Progenitor cell of endocrine pancreas (in vitro differentiated cells): ENCODE measurements at regions not wholly inside any gene's neighbourhood (a gene's known extent, or its start where the extent isn't known, plus 50 kb on each side); places are given as distances from the start of the nearest gene placed in this dataset.

Experiments
- DNase-seq: peaks from one replicate; pipeline ENCODE4 v3.0.0; 2021; ENCODE audit warnings: low spot score; ENCODE audit not compliant: unreplicated experiment
- H3K27ac Mint-ChIP-seq: 2 replicates; pipeline ENCODE4 v1.8.0; 2021; ENCODE audit warnings: mild to moderate bottlenecking, moderate library complexity, mixed read lengths
- H3K27me3 Mint-ChIP-seq: 2 replicates; pipeline ENCODE4 v1.8.0; 2021; ENCODE audit warnings: mixed read lengths
- H3K36me3 Mint-ChIP-seq: 2 replicates; pipeline ENCODE4 v1.8.0; 2022; ENCODE audit warnings: mixed read lengths; ENCODE audit not compliant: insufficient read depth
- H3K4me1 Mint-ChIP-seq: 2 replicates; pipeline ENCODE4 v1.8.0; 2021; ENCODE audit warnings: low read depth, mixed read lengths
- H3K4me3 Mint-ChIP-seq: 2 replicates; pipeline ENCODE4 v1.8.0; 2021; ENCODE audit warnings: low read depth, mild to moderate bottlenecking, moderate library complexity, mixed read lengths
- H3K9me3 Mint-ChIP-seq: 2 replicates; pipeline ENCODE4 v1.8.0; 2021; ENCODE audit warnings: low read depth, mixed read lengths
- TF ChIP-seq, protein P1 (sequence below): fragments of 200-600 bp; sonication (generic); IDR thresholded peaks from one replicate; pipeline ENCODE4 v1.5.0; 2021; ENCODE audit warnings: antibody characterized with exemption, mild to moderate bottlenecking; ENCODE audit not compliant: unreplicated experiment

DNA sequence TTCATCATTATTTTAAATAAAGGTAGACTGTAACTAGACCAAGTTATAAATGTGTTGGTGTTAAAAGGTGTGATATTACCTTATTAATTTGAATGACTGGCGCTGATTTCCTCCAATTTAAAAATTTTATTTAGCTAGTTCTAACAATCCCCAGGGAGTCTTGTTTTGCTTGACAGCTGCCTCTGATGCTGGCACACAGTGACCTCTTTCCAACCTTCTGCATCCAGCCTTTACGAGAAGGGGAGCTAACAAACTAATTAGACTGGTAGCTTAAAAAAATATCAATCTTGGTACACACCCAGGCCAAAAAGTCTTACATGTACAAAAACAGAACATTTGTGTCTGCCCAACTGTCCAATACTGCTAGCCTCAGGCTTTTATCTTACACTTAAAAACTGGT is 51.8 kb upstream of the ENPEP start:
- no peak overlapping the region for H3K4me3 Mint-ChIP-seq
- peaks cover 3% of the 10 kb centered on the region for H3K4me1 Mint-ChIP-seq
- TF ChIP-seq, protein P1, sequence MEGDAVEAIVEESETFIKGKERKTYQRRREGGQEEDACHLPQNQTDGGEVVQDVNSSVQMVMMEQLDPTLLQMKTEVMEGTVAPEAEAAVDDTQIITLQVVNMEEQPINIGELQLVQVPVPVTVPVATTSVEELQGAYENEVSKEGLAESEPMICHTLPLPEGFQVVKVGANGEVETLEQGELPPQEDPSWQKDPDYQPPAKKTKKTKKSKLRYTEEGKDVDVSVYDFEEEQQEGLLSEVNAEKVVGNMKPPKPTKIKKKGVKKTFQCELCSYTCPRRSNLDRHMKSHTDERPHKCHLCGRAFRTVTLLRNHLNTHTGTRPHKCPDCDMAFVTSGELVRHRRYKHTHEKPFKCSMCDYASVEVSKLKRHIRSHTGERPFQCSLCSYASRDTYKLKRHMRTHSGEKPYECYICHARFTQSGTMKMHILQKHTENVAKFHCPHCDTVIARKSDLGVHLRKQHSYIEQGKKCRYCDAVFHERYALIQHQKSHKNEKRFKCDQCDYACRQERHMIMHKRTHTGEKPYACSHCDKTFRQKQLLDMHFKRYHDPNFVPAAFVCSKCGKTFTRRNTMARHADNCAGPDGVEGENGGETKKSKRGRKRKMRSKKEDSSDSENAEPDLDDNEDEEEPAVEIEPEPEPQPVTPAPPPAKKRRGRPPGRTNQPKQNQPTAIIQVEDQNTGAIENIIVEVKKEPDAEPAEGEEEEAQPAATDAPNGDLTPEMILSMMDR, result no peak
- H3K27me3 Mint-ChIP-seq, result no peaks in the 10 kb centered on the region
- peaks cover 25% of the 10 kb centered on the region for H3K9me3 Mint-ChIP-seq
- H3K27ac Mint-ChIP-seq, result no peak overlapping the region
- no peak for DNase-seq
- H3K36me3 Mint-ChIP-seq, result peaks cover under 1% of the 10 kb centered on the region

DNA sequence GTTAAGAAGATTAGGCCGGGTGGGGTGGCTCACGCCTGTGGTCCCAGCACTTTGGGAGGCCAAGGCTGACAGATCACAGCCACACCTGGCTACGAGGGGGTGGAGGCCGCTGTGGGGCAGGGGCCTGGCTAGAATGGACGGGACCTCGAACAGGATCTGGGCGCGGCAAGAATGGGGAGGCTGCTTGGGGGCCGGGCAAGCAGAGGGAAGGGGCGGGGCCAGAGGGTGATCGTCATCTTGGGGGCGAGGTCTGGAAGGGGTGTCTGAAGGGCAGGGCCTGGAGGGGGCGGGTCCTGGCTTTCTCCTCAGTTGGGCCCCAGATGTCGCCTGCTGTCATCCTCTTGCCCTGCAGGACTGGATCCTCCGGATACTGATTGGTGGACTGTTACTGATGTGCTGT is 57.3 kb upstream of the ENPEP start:
- Mint-ChIP-seq H3K36me3 (peaks cover 5% of the 10 kb centered on the region), H3K4me1 (peaks cover under 1% of the 10 kb centered on the region), H3K27ac (no peak overlapping the region), H3K27me3 (no peaks in the 10 kb centered on the region), H3K9me3 (peaks cover 16% of the 10 kb centered on the region), H3K4me3 (no peak overlapping the region)
- TF ChIP-seq, protein P1, result no peak
- DNase-seq, result no peak

DNA sequence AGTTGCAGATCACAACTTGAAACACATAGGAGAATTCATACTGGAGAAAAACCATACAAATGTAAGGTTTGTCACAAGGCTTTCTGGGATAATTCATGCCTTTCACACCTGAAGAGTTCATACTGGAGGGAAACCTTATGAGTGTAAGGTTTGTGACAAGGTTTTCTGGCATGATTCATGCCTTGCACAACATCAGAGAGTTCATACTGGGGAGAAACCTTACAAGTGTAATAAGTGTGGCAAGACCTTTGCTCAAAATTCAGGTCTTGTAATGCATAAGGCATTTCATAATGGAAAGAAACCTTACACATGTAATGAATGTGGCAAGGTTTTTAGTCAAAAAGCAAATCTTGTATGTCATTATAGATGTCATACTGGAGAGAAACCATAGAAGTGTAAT is 58.8 kb upstream of the ENPEP start:
- H3K4me1 Mint-ChIP-seq, result no peaks in the 10 kb centered on the region
- no peak for DNase-seq
- H3K27me3 Mint-ChIP-seq, result no peaks in the 10 kb centered on the region
- no peak overlapping the region for H3K27ac Mint-ChIP-seq
- peaks cover 5% of the 10 kb centered on the region for H3K36me3 Mint-ChIP-seq
- peaks cover 16% of the 10 kb centered on the region for H3K9me3 Mint-ChIP-seq
- TF ChIP-seq, protein P1, result no peak
- no peak overlapping the region for H3K4me3 Mint-ChIP-seq

DNA sequence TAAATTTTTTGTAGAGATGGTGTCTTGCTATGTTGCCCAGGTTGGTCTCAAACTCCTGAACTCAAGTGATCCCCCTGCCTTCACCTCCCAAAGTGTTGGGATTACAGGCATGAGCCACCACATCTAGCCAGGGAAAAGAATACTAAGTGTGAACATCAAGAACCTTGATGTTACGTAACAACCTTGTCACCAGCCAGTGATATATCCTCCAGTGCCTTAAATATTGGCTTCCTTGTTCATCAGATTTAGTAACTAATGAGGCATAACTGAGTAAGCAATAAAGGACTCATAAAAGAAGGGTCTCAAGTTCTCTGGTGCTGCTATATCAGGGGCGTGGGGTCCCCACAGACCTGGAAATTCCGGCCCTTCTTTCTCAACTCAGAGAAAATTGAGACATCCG is 60.5 kb upstream of the ENPEP start:
- Mint-ChIP-seq H3K27ac (no peak overlapping the region), H3K4me3 (no peak overlapping the region), H3K36me3 (peaks cover 5% of the 10 kb centered on the region), H3K27me3 (no peaks in the 10 kb centered on the region), H3K9me3 (peaks cover 4% of the 10 kb centered on the region), H3K4me1 (no peaks in the 10 kb centered on the region)
- no peak for DNase-seq
- TF ChIP-seq, protein P1, result no peak

DNA sequence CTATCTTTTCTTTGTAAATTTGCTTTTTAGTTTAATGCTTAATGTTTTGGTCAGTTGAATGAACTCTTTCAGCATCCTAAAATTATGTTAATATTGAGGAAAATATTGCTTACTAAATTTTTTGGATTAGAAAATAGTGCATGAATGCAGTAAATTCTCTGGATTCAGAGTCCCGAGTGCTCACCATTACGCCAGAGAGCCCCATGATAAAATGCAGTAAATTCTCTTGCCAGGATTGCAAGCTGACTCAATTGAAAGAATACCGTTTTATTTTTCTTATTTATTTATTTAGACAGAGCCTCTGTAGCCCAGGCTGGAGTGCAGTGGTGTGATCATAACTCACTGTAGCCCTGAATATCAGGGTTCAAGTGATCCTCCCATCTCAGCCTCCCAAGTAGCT is 60.9 kb upstream of the ENPEP start:
- DNase-seq, result no peak
- no peak overlapping the region for H3K27ac Mint-ChIP-seq
- H3K4me1 Mint-ChIP-seq, result no peaks in the 10 kb centered on the region
- H3K27me3 Mint-ChIP-seq, result no peaks in the 10 kb centered on the region
- H3K9me3 Mint-ChIP-seq, result peaks cover 4% of the 10 kb centered on the region
- peaks cover 5% of the 10 kb centered on the region for H3K36me3 Mint-ChIP-seq
- TF ChIP-seq, protein P1, result no peak
- H3K4me3 Mint-ChIP-seq, result no peak overlapping the region
